ENCODE measurements at regions not wholly inside any gene's neighbourhood (a gene's known extent, or its start where the extent isn't known, plus 50 kb on each side); places are given as distances from the start of the nearest gene placed in this dataset.

- TF ChIP-seq, protein P1, sequence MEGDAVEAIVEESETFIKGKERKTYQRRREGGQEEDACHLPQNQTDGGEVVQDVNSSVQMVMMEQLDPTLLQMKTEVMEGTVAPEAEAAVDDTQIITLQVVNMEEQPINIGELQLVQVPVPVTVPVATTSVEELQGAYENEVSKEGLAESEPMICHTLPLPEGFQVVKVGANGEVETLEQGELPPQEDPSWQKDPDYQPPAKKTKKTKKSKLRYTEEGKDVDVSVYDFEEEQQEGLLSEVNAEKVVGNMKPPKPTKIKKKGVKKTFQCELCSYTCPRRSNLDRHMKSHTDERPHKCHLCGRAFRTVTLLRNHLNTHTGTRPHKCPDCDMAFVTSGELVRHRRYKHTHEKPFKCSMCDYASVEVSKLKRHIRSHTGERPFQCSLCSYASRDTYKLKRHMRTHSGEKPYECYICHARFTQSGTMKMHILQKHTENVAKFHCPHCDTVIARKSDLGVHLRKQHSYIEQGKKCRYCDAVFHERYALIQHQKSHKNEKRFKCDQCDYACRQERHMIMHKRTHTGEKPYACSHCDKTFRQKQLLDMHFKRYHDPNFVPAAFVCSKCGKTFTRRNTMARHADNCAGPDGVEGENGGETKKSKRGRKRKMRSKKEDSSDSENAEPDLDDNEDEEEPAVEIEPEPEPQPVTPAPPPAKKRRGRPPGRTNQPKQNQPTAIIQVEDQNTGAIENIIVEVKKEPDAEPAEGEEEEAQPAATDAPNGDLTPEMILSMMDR (IDR thresholded peaks at IDR 0.05), result no peak
- TF ChIP-seq SMAD4 (CRISPR knock-in tag; IDR thresholded peaks at IDR 0.05), result no peak
- TF ChIP-seq, protein P2, sequence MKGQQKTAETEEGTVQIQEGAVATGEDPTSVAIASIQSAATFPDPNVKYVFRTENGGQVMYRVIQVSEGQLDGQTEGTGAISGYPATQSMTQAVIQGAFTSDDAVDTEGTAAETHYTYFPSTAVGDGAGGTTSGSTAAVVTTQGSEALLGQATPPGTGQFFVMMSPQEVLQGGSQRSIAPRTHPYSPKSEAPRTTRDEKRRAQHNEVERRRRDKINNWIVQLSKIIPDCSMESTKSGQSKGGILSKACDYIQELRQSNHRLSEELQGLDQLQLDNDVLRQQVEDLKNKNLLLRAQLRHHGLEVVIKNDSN (CRISPR knock-in tag; IDR thresholded peaks at IDR 0.05), result no peak
- no peak for TF ChIP-seq CREB1 (CRISPR knock-in tag; IDR thresholded peaks at IDR 0.05)
- TF ChIP-seq, protein P3, sequence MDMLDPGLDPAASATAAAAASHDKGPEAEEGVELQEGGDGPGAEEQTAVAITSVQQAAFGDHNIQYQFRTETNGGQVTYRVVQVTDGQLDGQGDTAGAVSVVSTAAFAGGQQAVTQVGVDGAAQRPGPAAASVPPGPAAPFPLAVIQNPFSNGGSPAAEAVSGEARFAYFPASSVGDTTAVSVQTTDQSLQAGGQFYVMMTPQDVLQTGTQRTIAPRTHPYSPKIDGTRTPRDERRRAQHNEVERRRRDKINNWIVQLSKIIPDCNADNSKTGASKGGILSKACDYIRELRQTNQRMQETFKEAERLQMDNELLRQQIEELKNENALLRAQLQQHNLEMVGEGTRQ (CRISPR knock-in tag; IDR thresholded peaks at IDR 0.05), result no peak
- no peak for TF ChIP-seq JUN (CRISPR knock-in tag; IDR thresholded peaks at IDR 0.05)
- no peak for TF ChIP-seq GABPB1 (CRISPR knock-in tag; IDR thresholded peaks at IDR 0.05)
- TF ChIP-seq NR3C1 (CRISPR knock-in tag; conservative IDR thresholded peaks at IDR 0.05; ENCODE audit: low read depth), result no peak
- no peak for TF ChIP-seq RELA (CRISPR knock-in tag; IDR thresholded peaks at IDR 0.05; ENCODE audit: borderline replicate concordance)
- TF ChIP-seq, protein P4, sequence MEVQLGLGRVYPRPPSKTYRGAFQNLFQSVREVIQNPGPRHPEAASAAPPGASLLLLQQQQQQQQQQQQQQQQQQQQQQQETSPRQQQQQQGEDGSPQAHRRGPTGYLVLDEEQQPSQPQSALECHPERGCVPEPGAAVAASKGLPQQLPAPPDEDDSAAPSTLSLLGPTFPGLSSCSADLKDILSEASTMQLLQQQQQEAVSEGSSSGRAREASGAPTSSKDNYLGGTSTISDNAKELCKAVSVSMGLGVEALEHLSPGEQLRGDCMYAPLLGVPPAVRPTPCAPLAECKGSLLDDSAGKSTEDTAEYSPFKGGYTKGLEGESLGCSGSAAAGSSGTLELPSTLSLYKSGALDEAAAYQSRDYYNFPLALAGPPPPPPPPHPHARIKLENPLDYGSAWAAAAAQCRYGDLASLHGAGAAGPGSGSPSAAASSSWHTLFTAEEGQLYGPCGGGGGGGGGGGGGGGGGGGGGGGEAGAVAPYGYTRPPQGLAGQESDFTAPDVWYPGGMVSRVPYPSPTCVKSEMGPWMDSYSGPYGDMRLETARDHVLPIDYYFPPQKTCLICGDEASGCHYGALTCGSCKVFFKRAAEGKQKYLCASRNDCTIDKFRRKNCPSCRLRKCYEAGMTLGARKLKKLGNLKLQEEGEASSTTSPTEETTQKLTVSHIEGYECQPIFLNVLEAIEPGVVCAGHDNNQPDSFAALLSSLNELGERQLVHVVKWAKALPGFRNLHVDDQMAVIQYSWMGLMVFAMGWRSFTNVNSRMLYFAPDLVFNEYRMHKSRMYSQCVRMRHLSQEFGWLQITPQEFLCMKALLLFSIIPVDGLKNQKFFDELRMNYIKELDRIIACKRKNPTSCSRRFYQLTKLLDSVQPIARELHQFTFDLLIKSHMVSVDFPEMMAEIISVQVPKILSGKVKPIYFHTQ (CRISPR knock-in tag; IDR thresholded peaks at IDR 0.05), result no peak
- no peak for TF ChIP-seq ZNF232 (CRISPR knock-in tag; IDR thresholded peaks at IDR 0.05)
Measured at GRCh38 chr3:95474338-95474737, 1340.1 kb upstream of the EPHA6 start.

Measured in WTC11 (cell line).